GM19397 (cell line): ENCODE measurements at regions not wholly inside any gene's neighbourhood (a gene's known extent, or its start where the extent isn't known, plus 50 kb on each side); places are given as distances from the start of the nearest gene placed in this dataset.

Experiments
- ATAC-seq: cut with Tn5 transposase; IDR thresholded peaks from one replicate; pipeline ENCODE4 v1.9.1; 2021; ENCODE audit warnings: mild to moderate bottlenecking, moderate library complexity; ENCODE audit not compliant: unreplicated experiment

- no peak for ATAC-seq
These were observed 170.0 kb upstream of the ROBO2 start for GRCh38 chr3:76869726-76870384.

GRCh38 chr3:76871655-76872054 is 168.2 kb upstream of the ROBO2 start:
- ATAC-seq = no peak

- no peak for ATAC-seq
These were observed 166.9 kb upstream of the ROBO2 start for GRCh38 chr3:76872999-76873398.

GRCh38 chr3:76873532-76874242 is 166.2 kb upstream of the ROBO2 start:
- ATAC-seq = no peak

GRCh38 chr3:76879959-76880358 is 159.9 kb upstream of the ROBO2 start:
- no peak for ATAC-seq

GRCh38 chr3:76886761-76887500 is 153.0 kb upstream of the ROBO2 start:
- ATAC-seq = no peak

GRCh38 chr3:76888856-76889255 is 151.0 kb upstream of the ROBO2 start:
- no peak for ATAC-seq

GRCh38 chr3:76889911-76890310 is 150.0 kb upstream of the ROBO2 start:
- ATAC-seq = no peak

- no peak for ATAC-seq
These were observed 142.8 kb upstream of the ROBO2 start for GRCh38 chr3:76897076-76897475.

- ATAC-seq = no peak
These were observed 139.3 kb upstream of the ROBO2 start for GRCh38 chr3:76900596-76900995.

GRCh38 chr3:76908156-76908555 is 131.7 kb upstream of the ROBO2 start:
- no peak for ATAC-seq

GRCh38 chr3:76912841-76913383 is 127.0 kb upstream of the ROBO2 start:
- ATAC-seq = no peak

GRCh38 chr3:76917436-76917835 is 122.5 kb upstream of the ROBO2 start:
- ATAC-seq = no peak

- ATAC-seq = no peak
These were observed 119.4 kb upstream of the ROBO2 start for GRCh38 chr3:76920511-76920910.

- no peak for ATAC-seq
These were observed 116.4 kb upstream of the ROBO2 start for GRCh38 chr3:76923485-76923884.

GRCh38 chr3:76930712-76931111 is 109.2 kb upstream of the ROBO2 start:
- ATAC-seq = no peak

- no peak for ATAC-seq
These were observed 106.7 kb upstream of the ROBO2 start for GRCh38 chr3:76933245-76933644.

- no peak for ATAC-seq
These were observed 100.9 kb upstream of the ROBO2 start for GRCh38 chr3:76938962-76939361.

GRCh38 chr3:76940181-76940770 is 99.6 kb upstream of the ROBO2 start:
- ATAC-seq = no peak

- no peak for ATAC-seq
These were observed 98.5 kb upstream of the ROBO2 start for GRCh38 chr3:76941376-76941775.

- no peak for ATAC-seq
These were observed 97.8 kb upstream of the ROBO2 start for GRCh38 chr3:76942101-76942500.
